ENCODE measurements at regions not wholly inside any gene's neighbourhood (a gene's known extent, or its start where the extent isn't known, plus 50 kb on each side); places are given as distances from the start of the nearest gene placed in this dataset.

DNA sequence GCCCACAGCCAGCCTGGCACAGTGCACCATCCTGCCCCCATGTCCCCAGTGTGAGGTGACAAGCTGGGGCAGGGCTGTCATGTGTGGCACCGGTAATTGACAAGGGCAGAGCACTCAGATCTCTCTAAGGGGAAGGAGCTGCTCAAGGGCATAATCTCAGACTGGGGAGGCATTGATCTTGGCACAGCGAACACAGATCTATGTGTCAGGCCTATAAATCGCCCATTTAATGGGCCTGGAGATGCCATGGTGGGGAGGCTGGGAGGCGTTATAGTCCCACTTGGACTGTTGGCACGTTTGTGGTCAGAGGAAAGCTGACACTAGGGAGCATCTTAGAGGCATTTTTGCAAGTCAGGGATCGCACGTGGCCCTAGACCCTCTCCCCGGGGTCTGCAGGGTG, 594.1 kb downstream of the PTPRU start:
- no peak for TF ChIP-seq CTCF (IDR thresholded peaks at IDR 0.05; ENCODE audit: insufficient read depth in 1 of 2, low read depth in 1 of 2, low read length in 1 of 2, severe bottlenecking in 1 of 2, unreplicated experiment in 1 of 2)
- Mint-ChIP-seq H3K4me1 (ENCODE audit: low read depth, unreplicated experiment) (no peaks in the 10 kb centered on the region), H3K4me3 (ENCODE audit: unreplicated experiment) (no peak overlapping the region), H3K36me3 (ENCODE audit: insufficient read depth, unreplicated experiment) (no peaks in the 10 kb centered on the region), H3K27ac (ENCODE audit: unreplicated experiment) (no peak overlapping the region), H3K27me3 (ENCODE audit: insufficient read depth, unreplicated experiment) (peaks cover 2% of the 10 kb centered on the region), H3K9me3 (ENCODE audit: unreplicated experiment) (no peaks in the 10 kb centered on the region)
- ChIA-PET POLR2A (no interaction called here), CTCF (no interaction called here)
- H3K36me3 ChIP-seq (ENCODE audit: control insufficient read depth, insufficient read depth, low read length) = no peaks in the 10 kb centered on the region
- no peaks in the 10 kb centered on the region for H3K4me1 ChIP-seq
- intact Hi-C loops (cut with micrococcal nuclease; ENCODE audit: unreplicated experiment) = no loop called here
- no peak overlapping the region for H3K4me3 ChIP-seq (ENCODE audit: low read depth, low read length)
- no peaks in the 10 kb centered on the region for H3K9me3 ChIP-seq
- BruUV-seq (replicated peaks) = no TSS peak
- DNase-seq = no peak
- H3K27me3 ChIP-seq (replicated peaks; ENCODE audit: control insufficient read depth, insufficient read depth, low read length) = no peaks in the 10 kb centered on the region

GRCh38 chr1:29829448-29830344, 593.4 kb downstream of the PTPRU start:
- Mint-ChIP-seq H3K27me3 (ENCODE audit: insufficient read depth, unreplicated experiment) (peaks cover 2% of the 10 kb centered on the region), H3K36me3 (ENCODE audit: insufficient read depth, unreplicated experiment) (no peaks in the 10 kb centered on the region), H3K27ac (ENCODE audit: unreplicated experiment) (no peak overlapping the region), H3K4me3 (ENCODE audit: unreplicated experiment) (no peak overlapping the region), H3K4me1 (ENCODE audit: low read depth, unreplicated experiment) (no peaks in the 10 kb centered on the region), H3K9me3 (ENCODE audit: unreplicated experiment) (no peaks in the 10 kb centered on the region)
- Histone ChIP-seq H3K4me3 (ENCODE audit: low read depth, low read length) (no peak overlapping the region), H3K36me3 (ENCODE audit: control insufficient read depth, insufficient read depth, low read length) (no peaks in the 10 kb centered on the region), H3K9me3 (no peaks in the 10 kb centered on the region), H3K4me1 (no peaks in the 10 kb centered on the region), H3K27me3 (replicated peaks; ENCODE audit: control insufficient read depth, insufficient read depth, low read length) (no peaks in the 10 kb centered on the region)
- CTCF ChIA-PET = no interaction called here
- no TSS peak for BruUV-seq (replicated peaks)
- intact Hi-C loops (cut with micrococcal nuclease; ENCODE audit: unreplicated experiment) = no loop called here
- POLR2A ChIA-PET = no interaction called here
- no peak for DNase-seq
- TF ChIP-seq CTCF (IDR thresholded peaks at IDR 0.05; ENCODE audit: insufficient read depth in 1 of 2, low read depth in 1 of 2, low read length in 1 of 2, severe bottlenecking in 1 of 2, unreplicated experiment in 1 of 2) = no peak

DNA sequence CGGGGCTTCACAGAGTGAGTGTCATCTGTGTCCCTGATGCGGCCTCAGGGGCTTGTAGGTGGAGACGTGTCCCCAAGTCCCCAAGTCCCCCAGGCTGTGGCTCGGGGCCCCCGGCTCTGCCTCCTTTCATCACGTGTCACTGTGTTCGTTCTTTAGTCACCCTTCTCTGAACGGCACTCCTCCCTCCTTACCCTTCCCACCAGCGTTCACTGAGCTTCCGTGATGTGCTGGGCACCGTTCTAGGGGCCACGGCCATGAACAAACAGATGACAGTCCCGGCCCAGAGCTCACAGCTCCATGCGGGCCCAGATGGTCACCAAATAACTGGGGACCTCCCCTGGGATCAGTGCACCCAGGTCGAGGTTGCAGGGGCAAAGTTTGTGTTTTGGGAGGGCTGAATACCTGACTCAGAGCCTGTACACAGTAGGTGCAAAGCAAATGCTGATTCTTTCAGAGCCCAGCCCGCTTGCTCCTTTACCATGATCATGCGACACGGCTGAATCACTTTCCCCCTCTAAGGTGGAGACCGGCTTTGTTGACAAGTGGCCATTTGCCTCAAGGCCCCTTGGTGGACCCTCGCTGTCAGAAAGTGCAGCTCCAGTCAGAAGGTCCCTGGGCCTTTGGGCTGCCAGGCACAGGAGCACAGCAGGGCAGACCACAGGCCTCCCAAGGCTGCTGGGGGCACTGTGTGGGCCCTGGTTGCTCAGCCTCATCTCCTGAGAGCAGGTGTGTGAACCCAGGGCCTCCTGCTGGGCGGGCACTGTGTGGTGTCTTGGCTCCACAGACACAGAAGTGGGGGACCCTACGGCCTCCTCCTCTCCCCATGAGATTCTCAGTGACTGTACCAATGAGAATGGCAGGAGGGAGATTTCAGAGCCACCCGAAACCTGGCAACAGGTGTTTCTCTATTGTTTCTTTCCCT, 592.5 kb downstream of the PTPRU start:
- Mint-ChIP-seq H3K36me3 (ENCODE audit: insufficient read depth, unreplicated experiment) (no peaks in the 10 kb centered on the region), H3K9me3 (ENCODE audit: unreplicated experiment) (no peaks in the 10 kb centered on the region), H3K27ac (ENCODE audit: unreplicated experiment) (no peak overlapping the region), H3K4me3 (ENCODE audit: unreplicated experiment) (no peak overlapping the region), H3K27me3 (ENCODE audit: insufficient read depth, unreplicated experiment) (peaks cover 2% of the 10 kb centered on the region), H3K4me1 (ENCODE audit: low read depth, unreplicated experiment) (no peaks in the 10 kb centered on the region)
- intact Hi-C loops (cut with micrococcal nuclease; ENCODE audit: unreplicated experiment) = no loop called here
- no peaks in the 10 kb centered on the region for H3K27me3 ChIP-seq (replicated peaks; ENCODE audit: control insufficient read depth, insufficient read depth, low read length)
- no peak for DNase-seq
- H3K36me3 ChIP-seq (ENCODE audit: control insufficient read depth, insufficient read depth, low read length) = no peaks in the 10 kb centered on the region
- no peak overlapping the region for H3K4me3 ChIP-seq (ENCODE audit: low read depth, low read length)
- H3K4me1 ChIP-seq = no peaks in the 10 kb centered on the region
- no peak for TF ChIP-seq CTCF (IDR thresholded peaks at IDR 0.05; ENCODE audit: insufficient read depth in 1 of 2, low read depth in 1 of 2, low read length in 1 of 2, severe bottlenecking in 1 of 2, unreplicated experiment in 1 of 2)
- ChIA-PET POLR2A (no interaction called here), CTCF (no interaction called here)
- H3K9me3 ChIP-seq = no peaks in the 10 kb centered on the region
- BruUV-seq (replicated peaks) = no TSS peak
